AG09309 (cell line): ENCODE measurements at regions not wholly inside any gene's neighbourhood (a gene's known extent, or its start where the extent isn't known, plus 50 kb on each side); places are given as distances from the start of the nearest gene placed in this dataset.

Experiments
- DNase-seq: peaks from one replicate; pipeline ENCODE4 v3.0.0-alpha.2; 2010; ENCODE audit warnings: low read depth
- H3K4me3 ChIP-seq: 2 replicates; pipeline ENCODE4 v1.5.1; 2011; ENCODE audit warnings: mild to moderate bottlenecking, low read depth, low read length, moderate library complexity; ENCODE audit not compliant: control insufficient read depth
- TF ChIP-seq, protein P1 (sequence below): IDR thresholded peaks from 2 replicates; pipeline ENCODE4 v1.5.1; 2011; ENCODE audit warnings: mild to moderate bottlenecking, low read depth, low read length, inconsistent platforms; ENCODE audit not compliant: insufficient read depth, control insufficient read depth; ENCODE audit errors: missing control alignments

DNA sequence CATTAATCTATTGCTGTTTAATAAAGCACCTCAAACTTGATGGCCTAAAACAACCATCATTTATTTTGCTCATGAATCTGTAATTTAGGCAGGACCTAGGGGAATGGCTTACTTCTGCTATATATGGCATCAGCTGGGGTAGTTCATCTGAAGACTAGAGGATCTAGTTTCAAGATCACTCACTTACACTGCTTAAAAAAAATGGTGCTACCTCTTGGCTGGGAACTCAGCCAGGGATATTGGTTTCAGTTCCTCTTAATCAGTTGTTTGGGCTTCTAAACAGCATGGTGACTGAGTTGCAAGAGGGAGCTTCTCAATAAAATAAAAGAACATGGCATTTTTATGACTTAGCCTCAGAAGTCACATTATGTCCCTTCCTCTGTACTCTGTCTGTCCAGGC is 142.0 kb downstream of the FAM114A2 start:
- TF ChIP-seq, protein P1, sequence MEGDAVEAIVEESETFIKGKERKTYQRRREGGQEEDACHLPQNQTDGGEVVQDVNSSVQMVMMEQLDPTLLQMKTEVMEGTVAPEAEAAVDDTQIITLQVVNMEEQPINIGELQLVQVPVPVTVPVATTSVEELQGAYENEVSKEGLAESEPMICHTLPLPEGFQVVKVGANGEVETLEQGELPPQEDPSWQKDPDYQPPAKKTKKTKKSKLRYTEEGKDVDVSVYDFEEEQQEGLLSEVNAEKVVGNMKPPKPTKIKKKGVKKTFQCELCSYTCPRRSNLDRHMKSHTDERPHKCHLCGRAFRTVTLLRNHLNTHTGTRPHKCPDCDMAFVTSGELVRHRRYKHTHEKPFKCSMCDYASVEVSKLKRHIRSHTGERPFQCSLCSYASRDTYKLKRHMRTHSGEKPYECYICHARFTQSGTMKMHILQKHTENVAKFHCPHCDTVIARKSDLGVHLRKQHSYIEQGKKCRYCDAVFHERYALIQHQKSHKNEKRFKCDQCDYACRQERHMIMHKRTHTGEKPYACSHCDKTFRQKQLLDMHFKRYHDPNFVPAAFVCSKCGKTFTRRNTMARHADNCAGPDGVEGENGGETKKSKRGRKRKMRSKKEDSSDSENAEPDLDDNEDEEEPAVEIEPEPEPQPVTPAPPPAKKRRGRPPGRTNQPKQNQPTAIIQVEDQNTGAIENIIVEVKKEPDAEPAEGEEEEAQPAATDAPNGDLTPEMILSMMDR: no peak
- H3K4me3 ChIP-seq: no peak overlapping the region
- peak; percentile 50 for DNase-seq

DNA sequence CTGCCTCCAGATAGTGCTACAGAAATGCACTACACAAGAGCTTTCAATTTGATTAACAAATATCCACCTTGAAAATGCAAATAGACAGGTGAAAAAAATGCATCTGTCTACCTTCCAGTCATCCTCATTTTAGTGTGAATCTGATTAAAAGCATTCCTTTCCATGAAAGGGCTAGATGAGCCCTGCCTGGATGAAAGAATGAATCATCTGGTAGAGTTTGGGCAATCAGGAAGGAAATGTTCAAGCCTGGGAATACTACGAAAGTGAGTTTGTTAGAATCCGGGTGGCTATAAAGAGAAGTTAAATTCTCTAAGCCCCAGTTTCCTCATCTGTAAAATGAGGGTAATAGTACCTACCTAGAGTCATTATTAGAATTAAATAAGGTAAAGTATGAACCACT is 142.6 kb downstream of the FAM114A2 start:
- DNase-seq: no peak
- no peak overlapping the region for H3K4me3 ChIP-seq
- TF ChIP-seq, protein P1: no peak

DNA sequence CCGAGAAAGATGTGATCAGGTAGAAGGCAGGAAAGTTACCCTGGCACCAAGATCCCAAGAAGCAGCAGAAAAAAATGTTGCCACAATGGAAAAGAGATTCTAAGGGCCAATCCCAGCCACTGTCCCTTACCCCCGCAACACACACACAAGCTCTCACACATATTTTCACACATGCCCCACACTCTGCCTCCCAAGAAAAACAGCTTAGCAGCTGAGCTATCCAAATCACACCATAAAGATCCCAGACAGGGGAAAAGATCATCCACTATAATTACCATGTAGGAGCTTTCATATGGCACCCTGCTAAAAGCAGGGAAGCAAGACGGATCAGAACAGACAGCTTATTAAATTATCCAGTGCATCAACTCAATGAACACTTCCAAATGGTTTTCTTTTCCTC is 143.4 kb downstream of the FAM114A2 start:
- DNase-seq: no peak
- no peak overlapping the region for H3K4me3 ChIP-seq
- TF ChIP-seq, protein P1: no peak

DNA sequence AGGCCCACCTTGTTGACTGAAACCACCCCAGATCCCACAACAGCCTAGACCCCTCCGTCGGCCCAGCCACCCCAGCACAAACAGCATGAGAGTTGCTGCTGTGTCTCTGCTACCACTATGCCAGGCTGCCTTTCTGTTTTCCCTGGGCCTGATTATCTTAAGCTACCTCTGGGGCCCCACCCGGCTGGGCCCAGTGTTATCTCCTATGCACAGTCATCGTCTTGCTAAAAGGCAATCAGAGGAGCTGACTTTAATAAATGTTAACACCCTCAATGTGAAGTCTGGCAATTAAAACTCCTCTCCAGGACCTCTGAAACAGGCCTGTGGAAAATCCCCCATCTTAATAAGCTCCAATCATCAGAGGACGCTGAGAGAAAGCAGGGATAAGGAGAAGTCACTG is 144.9 kb downstream of the FAM114A2 start:
- TF ChIP-seq, protein P1: no peak
- DNase-seq: no peak
- no peak overlapping the region for H3K4me3 ChIP-seq

DNA sequence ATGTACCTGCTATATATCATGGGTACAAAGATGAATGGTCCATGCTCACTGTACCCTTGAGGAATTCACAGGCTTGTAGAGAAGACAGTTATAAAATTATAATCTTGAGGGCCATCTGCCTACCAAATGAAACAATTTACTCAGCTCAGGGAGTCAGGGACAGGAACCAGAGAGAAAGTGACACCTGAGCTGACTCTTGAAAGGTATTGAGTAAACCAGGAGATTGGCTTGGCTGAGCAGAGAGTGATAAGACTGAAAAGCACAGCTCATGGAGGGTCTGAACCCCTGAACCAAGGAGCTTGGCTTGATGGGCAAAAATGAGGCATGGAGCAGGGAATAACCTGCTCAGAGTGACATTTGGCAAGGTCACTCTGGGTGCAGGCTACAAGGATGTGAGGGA is 147.3 kb downstream of the FAM114A2 start:
- no peak overlapping the region for H3K4me3 ChIP-seq
- DNase-seq: no peak
- TF ChIP-seq, protein P1: no peak

DNA sequence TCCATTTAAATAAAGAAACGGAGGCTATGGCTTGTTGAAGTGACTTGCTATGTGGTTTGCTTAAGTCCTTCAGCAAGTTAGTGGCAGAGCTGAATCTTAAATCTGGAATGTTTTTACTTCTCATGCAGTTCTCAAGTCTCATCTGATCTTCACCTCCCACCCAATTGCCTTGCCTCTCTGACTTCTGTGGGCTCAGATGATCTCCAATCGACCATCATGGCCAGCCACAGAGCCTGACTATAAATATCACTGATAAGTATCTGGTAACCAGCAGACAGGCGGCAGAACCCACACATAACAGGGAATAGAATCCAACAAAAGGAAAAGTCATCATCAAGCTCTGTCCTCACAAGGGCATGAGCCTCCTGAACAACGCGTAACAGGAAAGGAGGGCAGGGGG is 149.9 kb downstream of the FAM114A2 start:
- no peak overlapping the region for H3K4me3 ChIP-seq
- TF ChIP-seq, protein P1: no peak
- DNase-seq: no peak

DNA sequence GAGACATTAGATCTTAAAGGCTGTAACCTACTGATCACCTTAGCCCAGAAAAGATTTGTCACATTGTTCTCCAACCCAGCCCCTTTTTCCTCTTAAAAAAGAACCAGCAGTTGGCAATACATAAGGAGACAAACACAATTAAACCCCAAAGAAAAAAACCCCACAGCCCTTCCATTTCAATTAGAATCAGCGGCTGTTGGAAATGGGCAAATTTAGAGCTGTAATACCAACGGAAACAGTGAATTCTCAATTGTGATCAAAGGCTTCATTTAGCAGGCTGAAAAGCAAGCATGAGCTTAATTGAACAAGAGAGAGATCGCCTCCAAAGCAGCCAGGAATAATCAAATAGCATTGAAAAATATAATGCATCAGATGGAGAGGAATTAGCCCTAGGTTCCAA is 153.6 kb downstream of the FAM114A2 start:
- TF ChIP-seq, protein P1: no peak
- no peak overlapping the region for H3K4me3 ChIP-seq
- DNase-seq: no peak
